H9 (cell line): ENCODE measurements at regions not wholly inside any gene's neighbourhood (a gene's known extent, or its start where the extent isn't known, plus 50 kb on each side); places are given as distances from the start of the nearest gene placed in this dataset.

ENCODE experiments used
- DNase-seq: peaks from one replicate; pipeline ENCODE4 v3.0.0-alpha.2; 2017
- H2AFZ ChIP-seq: one replicate; pipeline ENCODE4 v1.6.1; 2013; ENCODE audit warnings: mild to moderate bottlenecking, low read length, control low read depth, moderate library complexity
- H2AK5ac ChIP-seq: 2 replicates; pipeline ENCODE4 v1.6.1; 2013; ENCODE audit warnings: low read length, control low read depth, mixed read lengths; ENCODE audit not compliant: insufficient read length
- H2BK120ac ChIP-seq: one replicate; pipeline ENCODE4 v1.6.1; 2013; ENCODE audit warnings: low read depth, mild to moderate bottlenecking, low read length, control low read depth, inconsistent platforms; ENCODE audit not compliant: poor library complexity, severe bottlenecking
- H2BK12ac ChIP-seq: 2 replicates; pipeline ENCODE4 v1.6.1; 2013; ENCODE audit warnings: low read length, control low read depth, mixed read lengths, low read depth; ENCODE audit not compliant: insufficient read length
- H2BK15ac ChIP-seq: 2 replicates; pipeline ENCODE4 v1.6.1; 2013; ENCODE audit warnings: low read depth, low read length, control low read depth
- H2BK20ac ChIP-seq: one replicate; pipeline ENCODE4 v1.6.1; 2013; ENCODE audit warnings: low read depth, mild to moderate bottlenecking, low read length, control low read depth, inconsistent platforms; ENCODE audit not compliant: poor library complexity, severe bottlenecking
- H2BK5ac ChIP-seq: 2 replicates; pipeline ENCODE4 v1.6.1; 2013; ENCODE audit warnings: low read length, control low read depth, mixed read lengths; ENCODE audit not compliant: insufficient read length
- H3K14ac ChIP-seq: 2 replicates; pipeline ENCODE4 v1.6.1; 2013; ENCODE audit warnings: low read length, control low read depth; ENCODE audit not compliant: insufficient read depth
- H3K18ac ChIP-seq: 2 replicates; pipeline ENCODE4 v1.6.1; 2013; ENCODE audit warnings: low read depth, mild to moderate bottlenecking, mixed read lengths, low read length, control low read depth; ENCODE audit not compliant: insufficient read length
- H3K23ac ChIP-seq: 2 replicates; pipeline ENCODE4 v1.6.1; 2013; ENCODE audit warnings: low read length, control low read depth, mixed read lengths, low read depth; ENCODE audit not compliant: insufficient read length
- H3K23me2 ChIP-seq: 2 replicates; pipeline ENCODE4 v1.6.1; 2013; ENCODE audit warnings: low read depth, mild to moderate bottlenecking, mixed read lengths, low read length, control low read depth; ENCODE audit not compliant: insufficient read length, poor library complexity, severe bottlenecking
- H3K27ac ChIP-seq: 2 replicates; pipeline ENCODE4 v1.5.1; 2013; ENCODE audit warnings: low read length, control low read depth, mixed read lengths, low read depth; ENCODE audit not compliant: insufficient read length
- H3K27me3 ChIP-seq: 2 replicates; pipeline ENCODE4 v1.6.1; 2013; ENCODE audit warnings: low read length, control low read depth, inconsistent platforms; ENCODE audit not compliant: insufficient read depth
- H3K4ac ChIP-seq: 2 replicates; pipeline ENCODE4 v1.6.1; 2013; ENCODE audit warnings: low read depth, mild to moderate bottlenecking, control low read depth, inconsistent platforms, low read length, moderate library complexity
- H3K4me1 ChIP-seq: 2 replicates; pipeline ENCODE4 v1.6.1; 2013; ENCODE audit warnings: low read length, control low read depth, inconsistent platforms; ENCODE audit not compliant: insufficient read depth
- H3K4me2 ChIP-seq: 2 replicates; pipeline ENCODE4 v1.6.1; 2013; ENCODE audit warnings: low read length, control low read depth, mixed read lengths; ENCODE audit not compliant: insufficient read length, insufficient read depth
- H3K56ac ChIP-seq: 2 replicates; pipeline ENCODE4 v1.6.1; 2013; ENCODE audit warnings: low read depth, mild to moderate bottlenecking, mixed read lengths, low read length, control low read depth; ENCODE audit not compliant: insufficient read length
- H3K79me1 ChIP-seq: 2 replicates; pipeline ENCODE4 v1.6.1; 2013; ENCODE audit warnings: low read depth, mild to moderate bottlenecking, moderate library complexity, low read length, control low read depth, inconsistent platforms; ENCODE audit not compliant: insufficient read depth, poor library complexity, severe bottlenecking
- H3K79me2 ChIP-seq: 2 replicates; pipeline ENCODE4 v1.6.1; 2013; ENCODE audit warnings: low read length, control low read depth, inconsistent platforms; ENCODE audit not compliant: insufficient read depth
- H3K9ac ChIP-seq: 2 replicates; pipeline ENCODE4 v1.6.1; 2013; ENCODE audit warnings: low read length, control low read depth, mixed read lengths; ENCODE audit not compliant: insufficient read length; ENCODE audit errors: extremely low read depth
- H3K9me3 ChIP-seq: one replicate; pipeline ENCODE4 v1.6.1; 2013; ENCODE audit warnings: low read depth, low read length, inconsistent platforms; ENCODE audit not compliant: control insufficient read depth
- H3T11ph ChIP-seq: one replicate; pipeline ENCODE4 v1.6.1; 2013; ENCODE audit warnings: mild to moderate bottlenecking, low read length, control low read depth, inconsistent platforms
- H4K20me1 ChIP-seq: one replicate; pipeline ENCODE4 v1.6.1; 2013; ENCODE audit not compliant: control insufficient read depth, insufficient read length, insufficient read depth
- H4K5ac ChIP-seq: 2 replicates; pipeline ENCODE4 v1.6.1; 2013; ENCODE audit warnings: low read depth, mild to moderate bottlenecking, mixed read lengths, low read length, control low read depth; ENCODE audit not compliant: insufficient read length
- H4K8ac ChIP-seq: replicated peaks from 2 replicates; pipeline ENCODE4 v1.6.1; 2013; ENCODE audit warnings: low read length, control low read depth, mixed read lengths, low read depth; ENCODE audit not compliant: insufficient read length
- H4K91ac ChIP-seq: 2 replicates; pipeline ENCODE4 v1.6.1; 2013; ENCODE audit warnings: low read depth, mild to moderate bottlenecking, moderate library complexity, mixed read lengths, low read length, control low read depth; ENCODE audit not compliant: insufficient read length
- H3K27ac Mint-ChIP-seq, 3 experiments: 2 replicates in 2 of 3; 3 replicates in 1 of 3; pipeline ENCODE4 v1.8.0; 2020 to 2021; ENCODE audit warnings: mixed read lengths in 3 of 3, mild to moderate bottlenecking in 1 of 3, moderate library complexity in 1 of 3
- H3K27me3 Mint-ChIP-seq: 2 replicates; pipeline ENCODE4 v1.8.0; 2021; ENCODE audit warnings: low read depth, mild to moderate bottlenecking, moderate library complexity, mixed read lengths
- H3K36me3 Mint-ChIP-seq, 3 experiments: 2 replicates in 2 of 3; 3 replicates in 1 of 3; pipeline ENCODE4 v1.8.0; 2020 to 2021; ENCODE audit warnings: low read depth in 3 of 3, mixed read lengths in 3 of 3; ENCODE audit not compliant: insufficient read depth in 1 of 3
- H3K4me1 Mint-ChIP-seq, 2 experiments: 2 replicates each; pipeline ENCODE4 v1.8.0; 2020; ENCODE audit warnings: mixed read lengths in 2 of 2
- H3K4me3 Mint-ChIP-seq, 2 experiments: 2 replicates in 1 of 2; 3 replicates in 1 of 2; pipeline ENCODE4 v1.8.0; 2020 to 2021; ENCODE audit warnings: mild to moderate bottlenecking in 2 of 2, mixed read lengths in 2 of 2, moderate library complexity in 1 of 2
- H3K9me3 Mint-ChIP-seq, 2 experiments: 2 replicates in 1 of 2; 3 replicates in 1 of 2; pipeline ENCODE4 v1.8.0; 2020; ENCODE audit warnings: mild to moderate bottlenecking in 2 of 2, mixed read lengths in 2 of 2, moderate library complexity in 1 of 2
- CTCF ChIP-seq: fragments of 200-600 bp; sonication (generic); conservative IDR thresholded peaks from 3 replicates; pipeline ENCODE4 v1.8.0; 2021; ENCODE audit warnings: antibody characterized with exemption, mild to moderate bottlenecking
- WGBS: extraction: QIAGEN DNeasy Blood & Tissue Kit; methylation state at CpG from one replicate; pipeline ENCODE4 v1.1.7; 2013; ENCODE audit warnings: missing lambda C conversion rate, low lambda C conversion rate, mixed read lengths; ENCODE audit not compliant: insufficient read length; ENCODE audit errors: extremely low coverage; 5-methylcytosine and 5-hydroxymethylcytosine counted together

GRCh38 chr4:176875446-176875930 lies 82.8 kb upstream of the VEGFC start:
- Histone ChIP-seq H2BK5ac (no peak overlapping the region), H3K18ac (no peak overlapping the region), H3K9me3 (no peaks in the 10 kb centered on the region), H2AFZ (no peak overlapping the region), H3K23me2 (no peaks in the 10 kb centered on the region), H3K79me2 (no peaks in the 10 kb centered on the region), H3T11ph (no peak overlapping the region), H4K20me1 (no peaks in the 10 kb centered on the region), H2BK20ac (no peak overlapping the region), H3K4ac (no peak overlapping the region), H3K9ac (no peak overlapping the region), H3K4me1 (no peaks in the 10 kb centered on the region), H2BK12ac (no peak overlapping the region), H3K27ac (no peak overlapping the region), H3K56ac (no peak overlapping the region), H3K79me1 (no peaks in the 10 kb centered on the region), H3K4me2 (no peak overlapping the region), H2BK120ac (no peak overlapping the region), H4K91ac (no peak overlapping the region), H4K8ac (no peak overlapping the region), H2BK15ac (no peak overlapping the region), H4K5ac (no peak overlapping the region), H3K14ac (no peak overlapping the region), H2AK5ac (no peak overlapping the region), H3K23ac (no peak overlapping the region), H3K27me3 (no peaks in the 10 kb centered on the region)
- H3K36me3 Mint-ChIP-seq, result peaks cover 0 to 5% (median 0%) of the 10 kb centered on the region in 3 experiments; a peak in 1 of 7 replicates
- no peak overlapping the region for H3K4me3 Mint-ChIP-seq
- no CpG with 5 or more reads among the region's 2 CpGs for WGBS
- no peak for DNase-seq
- no peak for TF ChIP-seq CTCF
- H3K4me1 Mint-ChIP-seq, result peaks cover 4 to 10% of the 10 kb centered on the region in 2 experiments; a peak in 2 of 4 replicates
- H3K9me3 Mint-ChIP-seq, result peaks cover 0 to 5% of the 10 kb centered on the region in 2 experiments; a peak in 3 of 5 replicates
- no peak overlapping the region for H3K27ac Mint-ChIP-seq
- H3K27me3 Mint-ChIP-seq, result no peaks in the 10 kb centered on the region; the same call in 1 of the 2 replicates
